Activated CD4-positive, CD25-positive, alpha-beta regulatory T cell (primary cell): ENCODE measurements at regions not wholly inside any gene's neighbourhood (a gene's known extent, or its start where the extent isn't known, plus 50 kb on each side); places are given as distances from the start of the nearest gene placed in this dataset.
"Not testable (repeated sequence)": the region's sequence is repeated elsewhere in the genome, so short reads cannot be mapped to it uniquely, and the experiment has no call there.

Source experiments
- DNase-seq, 4 experiments: peaks; one replicate each; lab custom pipeline; 2025; lab: John Stamatoyannopoulos, UW

GRCh38 chr4:123537906-123538402, 141.4 kb downstream of the SPRY1 start:
- DNase-seq, result not testable (repeated sequence)

DNA sequence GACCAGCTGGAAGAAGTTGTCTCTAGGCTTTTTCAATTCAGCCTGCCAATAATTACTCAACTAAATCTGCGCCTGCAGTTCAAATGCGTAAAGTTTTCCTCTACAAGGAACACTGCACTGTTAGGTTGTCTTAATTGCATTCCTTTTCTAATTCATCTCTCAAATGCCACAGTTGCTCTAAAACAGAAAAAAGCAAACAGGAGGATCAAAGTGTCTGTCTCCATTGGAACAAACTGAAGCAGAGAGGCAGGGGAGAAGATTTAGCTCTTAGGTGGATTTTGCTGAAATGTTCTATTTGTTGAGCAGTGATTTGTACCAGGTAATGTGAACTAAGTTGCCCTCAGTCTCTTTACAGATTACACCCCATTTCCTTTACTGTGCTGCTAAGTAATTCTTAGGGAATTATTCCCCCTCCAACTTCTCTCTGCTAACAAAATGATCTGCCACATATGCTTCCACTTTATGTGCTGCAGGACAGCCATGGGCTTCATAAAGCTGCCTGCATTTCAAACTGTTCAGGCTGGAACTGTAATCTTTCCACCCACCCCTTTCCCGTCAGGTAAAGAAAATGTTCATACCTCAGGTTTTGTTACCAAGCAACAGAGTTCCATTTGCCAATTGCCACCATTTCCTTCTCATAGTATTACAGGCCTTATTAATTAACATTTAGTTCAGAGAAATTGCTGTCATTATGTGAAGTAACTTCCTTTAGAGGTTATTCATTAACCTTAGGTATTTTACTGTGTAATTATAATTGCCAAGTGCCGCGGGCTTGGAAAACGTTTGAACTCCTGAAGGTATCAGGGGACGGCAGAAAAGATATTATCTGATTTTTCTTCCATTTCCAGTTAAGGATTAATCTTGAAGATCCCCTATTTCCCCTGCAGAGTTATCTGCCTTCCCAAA, 149.3 kb downstream of the SPRY1 start:
- no peak for DNase-seq

GRCh38 chr4:123546573-123547060, 150.0 kb downstream of the SPRY1 start:
- no peak for DNase-seq

GRCh38 chr4:123547216-123548165, 150.9 kb downstream of the SPRY1 start:
- no peak for DNase-seq

DNA sequence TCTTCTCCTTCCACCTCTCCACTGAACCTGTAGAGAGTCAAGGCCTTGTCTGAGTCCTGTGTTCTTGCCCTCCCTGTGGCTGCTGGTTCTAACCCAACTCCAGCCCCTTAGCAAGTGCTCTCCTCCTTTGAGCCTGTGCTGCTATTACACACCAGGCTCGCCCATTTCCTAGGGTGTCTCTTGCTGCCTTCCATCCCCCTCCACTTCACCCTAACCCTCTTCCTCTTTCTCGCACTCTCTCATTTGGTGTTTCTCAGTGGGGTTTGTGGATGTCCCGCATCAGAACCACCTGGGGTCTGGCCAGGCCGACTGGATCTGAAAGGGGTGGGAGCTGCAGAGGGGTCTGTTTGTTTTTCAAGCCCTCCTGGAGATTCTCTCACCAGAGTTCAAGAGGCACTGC, 156.7 kb downstream of the SPRY1 start:
- no peak for DNase-seq

DNA sequence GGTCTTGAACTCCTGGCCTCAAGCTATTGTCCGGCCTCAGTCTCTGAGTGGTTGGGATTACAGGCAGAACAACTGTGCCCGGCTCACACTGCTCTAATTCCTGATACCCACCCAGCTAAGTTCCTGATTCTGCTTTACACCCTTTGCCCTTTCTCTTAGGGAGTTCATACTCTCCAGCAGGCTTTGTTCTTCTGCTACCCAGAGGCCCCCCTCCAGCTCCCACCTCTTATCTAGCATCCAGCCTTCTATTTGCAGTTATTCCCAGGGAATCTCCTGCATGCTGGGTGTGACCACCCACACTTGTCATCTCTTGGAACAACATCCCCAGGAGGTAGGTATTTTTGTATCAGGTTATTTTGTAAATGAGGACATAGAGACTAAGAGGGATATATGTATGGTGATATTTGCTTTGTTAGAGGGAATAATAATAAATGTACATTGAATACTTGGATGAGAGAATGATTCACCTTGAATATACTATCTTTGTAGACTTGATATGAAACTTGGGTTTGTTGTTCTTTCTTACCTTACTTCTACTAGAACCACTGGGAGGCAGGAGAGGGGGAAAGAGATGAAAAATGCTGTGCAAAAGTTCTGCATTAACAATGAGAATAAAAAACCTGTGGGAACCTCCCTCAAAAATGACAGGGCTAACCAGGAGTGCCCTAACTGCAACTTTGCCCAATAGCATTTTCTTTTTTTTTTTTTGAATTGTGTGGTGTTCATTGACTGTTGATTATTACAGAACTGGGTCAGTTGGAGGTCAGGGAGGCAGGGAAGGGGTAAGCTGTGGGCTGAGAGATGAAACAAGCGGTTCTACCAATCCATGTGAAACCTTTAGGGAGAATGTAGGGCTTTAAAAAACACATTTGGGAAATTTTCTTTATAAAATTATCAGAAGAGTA, 157.4 kb downstream of the SPRY1 start:
- no peak for DNase-seq

GRCh38 chr4:123554801-123555232, 158.2 kb downstream of the SPRY1 start:
- no peak for DNase-seq

DNA sequence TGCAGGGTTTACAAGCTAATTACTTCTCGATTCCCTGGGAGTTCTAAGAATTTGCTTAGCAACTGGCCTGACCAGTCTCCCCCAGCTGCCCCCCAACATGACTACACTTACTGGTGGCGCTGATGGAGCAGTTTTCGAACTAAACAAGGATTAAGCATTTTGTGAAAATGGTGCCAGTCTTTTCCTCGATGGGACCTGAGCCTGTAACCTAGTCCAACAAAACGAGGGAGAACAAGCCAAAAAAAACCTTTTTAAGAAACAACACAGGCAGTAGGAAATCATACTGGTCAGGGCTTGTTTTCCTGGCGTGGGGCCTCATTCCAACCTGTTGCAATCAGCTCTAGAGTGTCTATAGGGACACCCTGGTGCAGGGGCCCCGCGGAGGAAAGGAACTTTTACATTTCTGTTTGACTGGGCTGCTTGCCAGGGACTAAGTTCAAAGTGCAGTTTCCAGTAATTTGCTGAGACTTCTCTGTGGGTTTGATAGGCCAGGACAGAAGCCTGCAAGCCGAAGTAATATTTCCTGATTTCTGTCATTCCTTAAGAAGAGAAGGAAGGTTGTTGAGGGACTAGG, 158.7 kb downstream of the SPRY1 start:
- no peak for DNase-seq

- DNase-seq, result no peak
Measured at GRCh38 chr4:123555807-123556273, 159.2 kb downstream of the SPRY1 start.

GRCh38 chr4:123556526-123556925, 159.9 kb downstream of the SPRY1 start:
- DNase-seq, result no peak

- DNase-seq, result no peak
Measured at GRCh38 chr4:123557857-123558536, 161.4 kb downstream of the SPRY1 start.

GRCh38 chr4:123558865-123559264, 162.3 kb downstream of the SPRY1 start:
- no peak for DNase-seq

GRCh38 chr4:123559955-123560871, 163.6 kb downstream of the SPRY1 start:
- DNase-seq, result no peak

DNA sequence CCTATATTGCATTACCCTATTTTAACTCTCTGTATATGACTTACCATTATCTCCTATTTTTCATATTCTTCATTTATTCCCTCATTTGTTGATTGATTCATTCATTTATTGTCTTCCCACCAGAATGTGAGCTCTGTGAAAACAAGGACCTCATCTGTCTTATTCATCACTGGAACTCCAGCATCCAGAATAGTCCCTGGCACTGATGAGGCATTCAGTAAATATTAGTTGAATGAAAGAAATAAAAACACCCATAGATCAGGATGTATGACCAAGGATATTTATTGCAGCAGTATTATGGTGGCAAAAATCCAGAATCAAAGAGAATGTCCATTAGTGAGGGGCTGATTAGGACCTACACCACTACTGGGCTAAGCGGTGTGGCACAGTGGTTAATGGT, 164.9 kb downstream of the SPRY1 start:
- no peak for DNase-seq

- DNase-seq, result no peak
Measured at GRCh38 chr4:123562994-123563750, 166.6 kb downstream of the SPRY1 start.

GRCh38 chr4:123564758-123565346, 168.3 kb downstream of the SPRY1 start:
- no peak for DNase-seq

GRCh38 chr4:123568936-123569335, 172.3 kb downstream of the SPRY1 start:
- DNase-seq, result no peak

DNA sequence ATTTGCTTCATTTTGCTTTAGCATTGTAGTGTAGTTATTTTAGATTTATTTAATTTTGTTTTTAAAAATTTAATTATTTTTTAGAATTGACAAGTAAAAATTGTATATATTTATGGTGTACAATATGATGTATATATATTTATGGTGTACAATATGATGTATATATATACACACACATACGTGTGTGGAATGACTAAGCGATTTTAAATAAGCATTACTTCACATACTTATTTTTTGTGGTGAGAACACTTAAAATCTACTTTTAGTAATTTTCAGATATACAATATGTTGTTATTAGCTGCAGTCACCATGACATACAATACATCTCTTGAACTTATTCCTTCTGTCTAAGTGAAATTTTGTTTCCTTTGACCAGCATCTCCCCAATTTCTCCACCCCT, 172.9 kb downstream of the SPRY1 start:
- DNase-seq, result no peak
